Heart right ventricle (tissue), 16 donors: ENCODE measurements at regions not wholly inside any gene's neighbourhood (a gene's known extent, or its start where the extent isn't known, plus 50 kb on each side); places are given as distances from the start of the nearest gene placed in this dataset.

Experiments used
- ATAC-seq, 8 donors: fragments of 200-7000 bp; cut with Tn5 transposase; one replicate each; pipeline ENCODE4 v1.9.1; 2020; ENCODE audit warnings: mild to moderate bottlenecking in 8 of 8, moderate library complexity in 8 of 8, moderate number of reproducible peaks in 1 of 8
- DNase-seq, 2 donors: peaks; one replicate each; pipeline ENCODE4 v3.0.0-alpha.2; 2020
- H3K27ac ChIP-seq, 10 donors: fragments of 200-600 bp; sonication (generic) in 2 of 10; one replicate each; pipeline versions ENCODE4 v1.5.0 to v1.8.0; 2020 to 2022; ENCODE audit warnings: mild to moderate bottlenecking in 3 of 10
- H3K27me3 ChIP-seq, 7 donors: fragments of 200-600 bp; one replicate each; pipeline ENCODE4 v1.8.0; 2021 to 2022; ENCODE audit warnings: mild to moderate bottlenecking in 2 of 7
- H3K36me3 ChIP-seq, 9 donors: fragments of 200-600 bp; sonication (generic) in 1 of 9; one replicate each; pipeline versions ENCODE4 v1.5.0 to v1.8.0; 2020 to 2022; ENCODE audit warnings: mild to moderate bottlenecking in 2 of 9
- H3K4me1 ChIP-seq, 9 donors: fragments of 200-600 bp; sonication (generic) in 1 of 9; one replicate each; pipeline versions ENCODE4 v1.5.0 to v1.8.0; 2020 to 2022; ENCODE audit warnings: mild to moderate bottlenecking in 4 of 9
- H3K4me3 ChIP-seq, 10 donors: fragments of 200-600 bp; sonication (generic) in 2 of 10; one replicate each; pipeline versions ENCODE4 v1.5.0 to v1.8.0; 2020 to 2022; ENCODE audit warnings: mild to moderate bottlenecking in 7 of 10, moderate library complexity in 2 of 10
- H3K9me3 ChIP-seq, 11 donors: fragments of 200-600 bp in 10 of 11; sonication (generic) in 2 of 11; one replicate each; pipeline versions ENCODE4 v1.5.0 to v1.8.0; 2013 to 2022; ENCODE audit warnings: mild to moderate bottlenecking in 2 of 11, control low read depth in 1 of 11, moderate library complexity in 1 of 11
- CTCF ChIP-seq, 9 donors: fragments of 200-600 bp; sonication (generic) in 2 of 9; IDR thresholded peaks; one replicate each; pipeline versions ENCODE4 v1.5.0 to v1.8.0; 2021 to 2022; ENCODE audit warnings: antibody characterized with exemption in 9 of 9, mild to moderate bottlenecking in 5 of 9, moderate library complexity in 1 of 9
- WGBS, 2 donors: extraction: QIAGEN DNeasy Blood & Tissue Kit; methylation state at CpG; one replicate each; pipeline ENCODE4 v1.1.7; 2013; ENCODE audit warnings: inconsistent platforms in 1 of 2; 5-methylcytosine and 5-hydroxymethylcytosine counted together
- intact Hi-C, 10 donors: fragments of 100-400 bp; cut with DNase I; formaldehyde crosslinking; loops; one replicate each; pipeline versions ENCODE4 v1.11.1 to v1.14.2; 2022
- donor health status: Arrhythmogenic right ventricular cardiomyopathy.
- donor health status: ischemic (EF 13 %, LVEDD 7.1; RV severe dilation, severe dysfunction).
- donor health status: healthy with polysubstance abuse.
- donor health status: DM: no; HTN: yes; CAD: no.
- donor health status: DM: no; HTN: no; CAD: no.
- donor health status: ischemic (EF 25% LVEDD 6.9; RV normal size, moderate dysfunction).
- donor health status: ischemic (EF 25% LVEDD 5.7; RV mildly dilated, moderate dysfunction).
- donor health status: healthy.
- donor health status: DM: yes; HTN: yes; CAD: no.
- donor health status: Ischemic cardiomyopathy.
- donor health status: ischemic (EF 35%, LVEDD 5.7; RV mildly dilated, moderate dysfunction).
- donor health status: nonischemic (EF 11% LVEDD 7.7; RV severe dilation, severe dysfunction).
- donor health status: DM: yes; HTN: yes; CAD: no.
- donor health status: PGD.
- donor health status: ischemic (EF 29% LVEDD 5.4; RV normal size, mild dysfunction).
- donor health status: nonischemic (EF 23%, LVEDD 6.1; RV moderate dilation, normal function).

DNA sequence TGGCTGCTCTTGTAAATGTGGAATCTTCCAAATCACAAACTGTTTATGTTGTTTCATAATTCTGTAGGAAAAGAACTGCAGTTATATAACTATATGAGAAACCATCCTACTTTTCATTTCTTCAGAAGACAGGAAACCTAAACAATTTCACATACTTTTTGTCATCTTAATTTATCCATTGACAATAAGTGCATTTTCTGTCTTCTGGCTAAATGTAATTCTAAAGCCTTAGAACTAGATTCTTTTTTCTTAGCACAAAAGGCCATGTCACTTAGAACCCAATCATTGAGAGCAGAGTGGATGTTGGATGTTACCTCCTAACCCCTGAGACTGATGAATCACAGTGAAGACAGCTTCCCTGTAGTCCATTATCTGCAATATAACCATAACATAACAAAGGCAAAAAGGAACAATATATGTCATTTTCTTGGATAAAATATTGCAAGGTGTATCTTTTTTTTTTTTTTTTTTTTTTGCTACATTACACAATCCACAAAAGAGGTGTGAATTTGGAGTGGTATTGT lies 410.2 kb upstream of the PRMT6 start:
- no peaks in the 10 kb centered on the region for H3K27me3 ChIP-seq
- peaks cover 0 to under 1% (median 0%) of the 10 kb centered on the region in 11 donors for H3K9me3 ChIP-seq
- H3K36me3 ChIP-seq = no peaks in the 10 kb centered on the region
- H3K27ac ChIP-seq = no peak overlapping the region
- TF ChIP-seq CTCF (IDR thresholded peaks at IDR 0.05) = no peak
- no peak for DNase-seq
- no peak overlapping the region for H3K4me3 ChIP-seq
- no peaks in the 10 kb centered on the region for H3K4me1 ChIP-seq
- intact Hi-C loops = loop anchor here in 1 of 10 donors (5.0 kb wide), 1 partner anchor 34 kb away; no protein-coding TSS in a partner anchor
- ATAC-seq = no peak

DNA sequence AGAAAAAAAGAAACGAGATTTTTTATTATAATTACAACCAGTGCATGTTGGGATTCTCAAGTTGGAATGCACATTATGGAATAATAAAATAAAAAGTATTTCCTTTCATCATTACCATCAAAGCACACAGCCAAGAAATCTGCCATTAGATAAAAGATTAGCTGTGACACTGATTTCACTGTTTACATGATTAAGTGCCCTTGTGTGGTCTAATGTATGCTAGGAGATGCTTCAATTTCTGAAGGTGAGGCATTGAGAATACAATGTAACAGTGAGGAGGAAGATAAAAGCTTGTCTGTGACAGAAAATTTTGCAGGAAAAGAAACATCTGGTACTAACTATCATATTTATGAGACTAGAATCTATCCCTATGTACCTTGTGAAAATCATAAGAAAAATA lies 409.7 kb upstream of the PRMT6 start:
- no peaks in the 10 kb centered on the region for H3K27me3 ChIP-seq
- H3K4me3 ChIP-seq = no peak overlapping the region
- H3K27ac ChIP-seq = no peak overlapping the region
- intact Hi-C loops = loop anchor here in 1 of 10 donors (5.0 kb wide), 1 partner anchor 35 kb away; no protein-coding TSS in a partner anchor
- WGBS, 2 donors = 65 to 66% methylated on average over 1 of the region's 1 CpG
- no peak for DNase-seq
- H3K36me3 ChIP-seq = no peaks in the 10 kb centered on the region
- H3K4me1 ChIP-seq = no peaks in the 10 kb centered on the region
- no peak for TF ChIP-seq CTCF (IDR thresholded peaks at IDR 0.05)
- H3K9me3 ChIP-seq = peaks cover 0 to 4% (median 0%) of the 10 kb centered on the region in 11 donors
- no peak for ATAC-seq

- intact Hi-C loops = no loop called here
- H3K9me3 ChIP-seq = peaks cover 0 to 7% (median 0%) of the 10 kb centered on the region in 11 donors
- 77 to 80% methylated on average over 4 of the region's 4 CpGs for WGBS, 2 donors
These were observed 405.3 kb upstream of the PRMT6 start for GRCh38 chr1:106651028-106651762.

More at GRCh38 chr1:106651028-106651762, 405.3 kb upstream of the PRMT6 start:
- DNase-seq = no peak
- H3K36me3 ChIP-seq = no peaks in the 10 kb centered on the region
- H3K4me3 ChIP-seq = no peak overlapping the region
- no peak overlapping the region for H3K27ac ChIP-seq
- ATAC-seq = no peak
- no peak for TF ChIP-seq CTCF (IDR thresholded peaks at IDR 0.05)
- no peaks in the 10 kb centered on the region for H3K27me3 ChIP-seq
- H3K4me1 ChIP-seq = no peaks in the 10 kb centered on the region
